ENCODE measurements at regions not wholly inside any gene's neighbourhood (a gene's known extent, or its start where the extent isn't known, plus 50 kb on each side); places are given as distances from the start of the nearest gene placed in this dataset.
A peak's percentile ranks its signal among the peaks of the same experiment; 100 is the strongest.

GRCh38 chr5:65068410-65068809, 299.7 kb downstream of the CWC27 start:
- no peak for DNase-seq

GRCh38 chr5:65070026-65070425, 301.3 kb downstream of the CWC27 start:
- DNase-seq = no peak

GRCh38 chr5:65072850-65073249, 304.1 kb downstream of the CWC27 start:
- no peak for DNase-seq

GRCh38 chr5:65073250-65073661, 304.5 kb downstream of the CWC27 start:
- DNase-seq = no peak

GRCh38 chr5:65075623-65076250, 307.0 kb downstream of the CWC27 start:
- no peak for DNase-seq

- DNase-seq = peak; percentile 12
Observed at GRCh38 chr5:65076251-65076869, 307.6 kb downstream of the CWC27 start.

GRCh38 chr5:65077653-65078052, 308.9 kb downstream of the CWC27 start:
- no peak for DNase-seq

- no peak for DNase-seq
Observed at GRCh38 chr5:65078331-65078730, 309.6 kb downstream of the CWC27 start.

- DNase-seq = no peak
Observed at GRCh38 chr5:65081071-65081470, 312.3 kb downstream of the CWC27 start.

- DNase-seq = no peak
Observed at GRCh38 chr5:65084795-65085515, 316.2 kb downstream of the CWC27 start.

GRCh38 chr5:65085516-65085850, 316.8 kb downstream of the CWC27 start:
- no peak for DNase-seq

- no peak for DNase-seq
Observed at GRCh38 chr5:65086234-65086890, 317.6 kb downstream of the CWC27 start.

GRCh38 chr5:65087154-65087553, 318.4 kb downstream of the CWC27 start:
- no peak for DNase-seq

- DNase-seq = no peak
Observed at GRCh38 chr5:65094279-65094678, 325.5 kb downstream of the CWC27 start.

GRCh38 chr5:65098393-65098792, 329.7 kb downstream of the CWC27 start:
- DNase-seq = no peak
